HT-29 (cell line): ENCODE measurements at regions not wholly inside any gene's neighbourhood (a gene's known extent, or its start where the extent isn't known, plus 50 kb on each side); places are given as distances from the start of the nearest gene placed in this dataset.
A peak's percentile ranks its signal among the peaks of the same experiment; 100 is the strongest.
"Not testable (repeated sequence)": the region's sequence is repeated elsewhere in the genome, so short reads cannot be mapped to it uniquely, and the experiment has no call there.

ENCODE experiments used
- DNase-seq: peaks from one replicate; pipeline ENCODE4 v3.0.0-alpha.2; 2015; ENCODE audit warnings: low spot score

DNA sequence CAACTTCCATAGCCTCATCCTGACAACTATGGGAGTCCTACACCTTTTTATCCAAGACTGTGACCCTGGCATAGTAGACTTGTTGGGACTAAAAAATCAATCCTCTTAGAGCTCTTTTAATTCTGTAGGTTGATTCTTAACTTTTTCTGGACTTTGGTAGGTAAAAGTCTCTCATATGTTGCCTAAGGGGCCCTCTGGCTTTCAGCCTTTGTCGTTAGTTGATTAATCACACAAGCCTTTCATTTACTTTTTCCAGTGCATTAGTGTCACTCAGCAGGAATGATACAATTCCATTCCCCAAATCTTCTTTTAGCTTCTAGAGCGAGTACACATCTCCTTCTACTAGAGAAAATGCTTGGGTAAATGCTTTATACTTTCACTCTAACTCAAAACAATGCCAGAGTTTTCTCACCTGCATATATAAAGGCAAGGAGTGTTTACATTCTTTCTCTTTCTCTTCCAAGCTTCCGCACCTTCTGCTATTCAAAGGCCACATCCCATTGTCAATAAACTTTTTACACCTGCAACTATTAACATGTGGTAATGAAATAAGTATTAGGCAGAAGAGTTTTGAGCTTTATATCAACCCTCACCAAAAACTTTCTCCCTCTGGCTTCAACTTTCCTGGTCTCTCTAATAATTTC is 516.6 kb downstream of the FAM181B start:
- no peak for DNase-seq

- DNase-seq = no peak
Measured at GRCh38 chr11:82210011-82210410, 523.7 kb downstream of the FAM181B start.

GRCh38 chr11:82195283-82195682 is 538.4 kb downstream of the FAM181B start:
- DNase-seq = no peak

DNA sequence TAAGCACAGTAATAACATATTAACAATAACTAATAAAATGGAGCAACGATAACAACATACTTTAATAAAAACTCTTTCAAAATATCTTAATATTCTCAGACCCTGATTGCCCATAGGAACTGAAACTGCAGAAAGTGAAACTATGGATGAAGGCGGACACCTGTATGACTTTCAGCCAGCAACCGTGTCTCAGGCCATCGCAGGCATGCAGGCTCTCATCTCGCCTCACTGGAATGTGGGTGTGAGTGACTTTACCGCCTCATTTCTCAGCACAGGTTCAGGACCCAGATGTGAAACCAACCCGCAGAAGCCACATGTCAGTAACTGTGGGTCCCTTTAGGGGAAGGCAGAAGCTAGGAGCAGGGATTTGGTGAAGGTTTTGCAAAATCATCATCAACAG is 539.1 kb downstream of the FAM181B start:
- no peak for DNase-seq

DNA sequence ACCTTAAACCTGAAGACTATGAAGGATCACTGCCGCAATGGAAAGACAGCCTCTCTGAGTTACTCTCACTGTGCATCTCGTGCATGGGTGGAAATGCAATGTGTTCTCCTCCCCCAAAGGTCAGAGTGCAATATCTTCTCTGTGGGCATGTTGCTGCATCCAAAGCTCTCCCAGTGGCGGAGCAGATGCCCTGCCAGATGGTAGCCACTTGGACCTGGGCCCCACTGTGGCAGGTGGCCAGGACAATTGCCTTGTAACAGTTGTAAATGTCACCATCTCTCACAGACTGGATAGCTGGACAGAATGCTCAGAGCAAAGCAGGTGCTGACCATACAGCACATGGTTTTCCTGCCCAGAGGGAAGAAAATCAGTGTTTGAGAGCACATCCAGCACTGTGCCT is 542.0 kb downstream of the FAM181B start:
- DNase-seq = no peak

- DNase-seq = no peak
Measured at GRCh38 chr11:82185925-82186324, 547.7 kb downstream of the FAM181B start.

DNA sequence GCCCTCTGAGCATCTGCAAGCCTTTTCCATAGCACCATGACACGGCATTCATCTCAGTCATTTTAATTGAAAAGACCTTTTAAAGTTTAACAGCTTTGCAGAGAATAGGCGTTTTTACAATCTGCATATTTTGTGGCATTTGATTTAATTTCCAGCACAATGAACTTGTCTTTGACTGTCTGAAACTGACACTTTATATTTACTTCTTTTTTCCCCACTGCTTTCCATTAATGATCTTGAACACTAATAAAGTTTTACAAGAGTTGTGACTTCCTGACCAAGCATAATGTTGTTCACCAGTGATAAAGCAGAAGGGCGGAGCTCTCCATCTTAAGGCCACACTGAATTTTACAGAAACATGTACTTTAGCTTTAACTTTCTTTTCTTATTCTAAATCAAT is 548.7 kb downstream of the FAM181B start:
- DNase-seq = no peak

GRCh38 chr11:82183346-82183745 is 550.3 kb downstream of the FAM181B start:
- no peak for DNase-seq

- not testable (repeated sequence) for DNase-seq
Measured at GRCh38 chr11:82182697-82183096, 551.0 kb downstream of the FAM181B start.

GRCh38 chr11:82181796-82182195 is 551.9 kb downstream of the FAM181B start:
- DNase-seq = not testable (repeated sequence)

- no peak for DNase-seq
Measured at GRCh38 chr11:82176945-82177344, 556.7 kb downstream of the FAM181B start.

DNA sequence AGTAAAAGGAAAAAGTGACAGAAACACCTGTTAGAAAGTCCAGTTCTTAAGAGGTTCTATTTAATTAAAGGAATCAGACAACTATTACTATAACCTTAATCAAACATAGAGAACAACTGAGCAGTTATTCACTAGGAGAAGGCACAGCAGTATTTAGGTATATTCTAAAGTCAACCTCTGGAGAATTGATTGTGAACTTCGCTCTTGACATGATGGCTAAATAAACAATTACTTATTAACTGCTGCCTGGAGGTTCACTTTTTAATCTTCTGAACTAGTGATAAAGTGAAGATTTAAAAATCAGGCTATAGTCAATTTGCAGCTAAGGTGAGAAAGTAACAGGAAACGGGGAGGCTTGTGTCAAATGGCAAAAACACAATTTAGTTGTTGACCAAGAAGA is 557.3 kb downstream of the FAM181B start:
- no peak for DNase-seq

DNA sequence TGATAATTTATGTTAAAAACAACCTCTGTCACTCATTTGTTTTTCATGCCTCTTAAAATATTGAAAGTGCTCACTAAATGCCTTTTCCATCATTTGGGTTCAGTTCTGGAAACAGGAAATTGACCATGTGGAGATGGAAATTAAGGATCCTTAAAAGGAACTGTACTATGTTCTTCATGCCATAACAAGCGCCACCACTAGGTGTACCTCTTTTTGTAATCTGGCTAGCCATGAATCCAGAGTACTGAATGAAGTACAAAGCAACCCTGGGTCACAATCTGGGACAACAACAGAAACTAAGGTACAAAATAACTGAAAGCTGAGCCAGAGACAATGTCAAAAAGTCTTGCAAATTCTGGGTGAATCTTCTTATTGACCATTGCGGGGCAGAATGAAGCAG is 559.1 kb downstream of the FAM181B start:
- DNase-seq = peak; percentile 51

- no peak for DNase-seq
Measured at GRCh38 chr11:82146789-82147188, 586.9 kb downstream of the FAM181B start.

DNA sequence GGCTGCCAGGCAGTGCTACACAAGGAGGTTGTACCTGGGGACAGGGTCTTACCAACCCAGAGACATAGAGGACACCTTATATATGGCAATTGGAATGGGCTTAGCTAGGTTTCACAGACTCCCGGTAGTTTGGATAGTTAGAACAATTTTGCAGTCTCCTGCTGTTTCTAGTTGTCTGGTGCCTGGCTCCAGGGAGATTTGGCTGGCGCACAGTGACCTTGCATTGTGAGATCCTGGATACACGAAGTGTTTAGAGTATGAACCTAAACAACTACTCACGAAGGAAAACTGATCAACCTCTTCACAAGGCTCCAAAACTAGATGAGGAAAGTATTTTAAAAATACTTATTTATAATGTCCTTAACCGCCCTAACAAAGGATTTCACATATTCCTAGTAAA is 614.7 kb downstream of the FAM181B start:
- no peak for DNase-seq

- no peak for DNase-seq
Measured at GRCh38 chr11:82117362-82117761, 616.3 kb downstream of the FAM181B start.

GRCh38 chr11:82105331-82105998 is 628.2 kb downstream of the FAM181B start:
- DNase-seq = no peak

- DNase-seq = no peak
Measured at GRCh38 chr11:82092904-82093303, 640.8 kb downstream of the FAM181B start.

DNA sequence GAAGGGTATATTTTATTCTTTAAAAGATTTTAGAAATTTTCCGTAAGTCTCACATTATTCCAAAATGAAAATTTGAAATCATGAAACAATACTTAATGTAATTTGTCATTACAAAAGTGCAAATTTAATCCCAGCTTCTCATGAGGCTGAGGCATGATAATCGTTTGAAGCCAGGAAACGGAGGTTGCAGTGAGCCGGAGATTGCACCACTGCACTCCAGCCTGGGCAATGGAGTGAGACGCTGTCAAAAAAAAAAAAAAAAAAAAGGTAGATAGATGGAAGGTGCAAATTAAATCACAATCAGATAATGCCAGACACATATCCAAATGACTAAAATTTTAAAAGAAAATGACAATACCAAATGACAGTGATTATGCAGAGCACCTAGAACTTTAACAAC is 644.2 kb downstream of the FAM181B start:
- no peak for DNase-seq

GRCh38 chr11:82085493-82085892 is 648.2 kb downstream of the FAM181B start:
- DNase-seq = no peak

DNA sequence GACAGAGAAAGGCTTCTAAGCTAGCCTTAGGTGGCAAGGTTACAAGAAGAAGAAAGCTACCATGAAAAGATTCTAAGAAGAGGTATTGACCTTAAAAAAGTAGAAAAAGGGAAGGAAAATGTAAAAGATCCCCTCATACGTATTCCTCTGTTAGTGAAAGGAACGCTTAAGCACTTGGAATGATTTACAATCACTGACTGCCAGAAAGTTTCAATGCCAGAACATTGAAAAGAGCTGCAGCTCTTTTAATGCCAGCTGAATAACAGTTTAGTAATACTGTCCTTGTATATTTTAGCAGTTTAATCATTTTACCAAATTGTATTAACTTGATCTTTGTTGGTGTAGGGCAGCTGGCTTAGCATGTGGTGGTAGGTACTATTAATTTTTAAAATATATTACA is 650.7 kb downstream of the FAM181B start:
- DNase-seq = no peak

- no peak for DNase-seq
Measured at GRCh38 chr11:82080160-82080559, 653.5 kb downstream of the FAM181B start.

DNA sequence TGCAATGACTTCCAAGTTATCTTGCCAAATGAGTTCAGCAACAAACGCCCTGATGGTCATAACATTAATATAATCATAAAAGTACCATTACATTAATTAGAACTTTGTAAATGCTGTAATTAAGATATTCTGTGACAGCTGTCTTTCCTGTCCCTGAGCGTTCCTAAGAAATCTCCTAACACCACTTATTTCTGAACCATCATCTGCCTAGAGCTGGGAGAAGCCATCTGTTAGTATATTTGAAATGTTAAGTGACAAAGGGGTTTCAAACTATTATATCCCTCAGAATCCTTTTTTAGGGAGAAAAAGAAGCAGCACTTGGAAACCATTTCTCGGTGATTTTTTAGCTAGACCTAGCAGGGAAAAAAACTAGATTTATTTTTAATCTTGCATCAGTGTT is 657.5 kb downstream of the FAM181B start:
- no peak for DNase-seq

- no peak for DNase-seq
Measured at GRCh38 chr11:82059505-82059904, 674.2 kb downstream of the FAM181B start.
